HG03521 (cell line): ENCODE measurements at regions not wholly inside any gene's neighbourhood (a gene's known extent, or its start where the extent isn't known, plus 50 kb on each side); places are given as distances from the start of the nearest gene placed in this dataset.
A peak's percentile ranks its signal among the peaks of the same experiment; 100 is the strongest.
"Not testable (repeated sequence)": the region's sequence is repeated elsewhere in the genome, so short reads cannot be mapped to it uniquely, and the experiment has no call there.

Experiments
- ATAC-seq: cut with Tn5 transposase; IDR thresholded peaks from one replicate; pipeline ENCODE4 v1.9.1; 2021; ENCODE audit warnings: mild to moderate bottlenecking, moderate library complexity; ENCODE audit not compliant: unreplicated experiment

- not testable (repeated sequence) for ATAC-seq
Observed at GRCh38 chr6:63010962-63011361, 200.3 kb upstream of the FKBP1C start.

- no peak for ATAC-seq
Observed at GRCh38 chr6:63014290-63014689, 197.0 kb upstream of the FKBP1C start.

- no peak for ATAC-seq
Observed at GRCh38 chr6:63022631-63023030, 188.6 kb upstream of the FKBP1C start.

- ATAC-seq, result no peak
Observed at GRCh38 chr6:63023726-63024125, 187.5 kb upstream of the FKBP1C start.

- no peak for ATAC-seq
Observed at GRCh38 chr6:63049216-63049615, 162.1 kb upstream of the FKBP1C start.

- ATAC-seq, result not testable (repeated sequence)
Observed at GRCh38 chr6:63053206-63053605, 158.1 kb upstream of the FKBP1C start.

GRCh38 chr6:63058601-63059000, 152.7 kb upstream of the FKBP1C start:
- no peak for ATAC-seq

- no peak for ATAC-seq
Observed at GRCh38 chr6:63063631-63064271, 147.5 kb upstream of the FKBP1C start.

GRCh38 chr6:63066055-63066704, 145.1 kb upstream of the FKBP1C start:
- ATAC-seq, result peak; percentile 58

GRCh38 chr6:63094947-63095346, 116.3 kb upstream of the FKBP1C start:
- ATAC-seq, result no peak

- ATAC-seq, result peak; percentile 51
Observed at GRCh38 chr6:63097222-63097621, 114.0 kb upstream of the FKBP1C start.

- ATAC-seq, result no peak
Observed at GRCh38 chr6:63098789-63099188, 112.5 kb upstream of the FKBP1C start.

GRCh38 chr6:63099772-63100459, 111.4 kb upstream of the FKBP1C start:
- ATAC-seq, result no peak

- ATAC-seq, result no peak
Observed at GRCh38 chr6:63114610-63115211, 96.6 kb upstream of the FKBP1C start.

- ATAC-seq, result no peak
Observed at GRCh38 chr6:63121166-63121565, 90.1 kb upstream of the FKBP1C start.

- no peak for ATAC-seq
Observed at GRCh38 chr6:63140114-63140513, 71.2 kb upstream of the FKBP1C start.

- no peak for ATAC-seq
Observed at GRCh38 chr6:63140692-63141318, 70.5 kb upstream of the FKBP1C start.

- ATAC-seq, result no peak
Observed at GRCh38 chr6:63149730-63150129, 61.5 kb upstream of the FKBP1C start.

GRCh38 chr6:63154535-63154934, 56.7 kb upstream of the FKBP1C start:
- ATAC-seq, result no peak
